Prostate gland (tissue), 2 donors: ENCODE measurements at regions not wholly inside any gene's neighbourhood (a gene's known extent, or its start where the extent isn't known, plus 50 kb on each side); places are given as distances from the start of the nearest gene placed in this dataset.

ENCODE experiments used
- POLR2A ChIP-seq: fragments of 450-650 bp; IDR thresholded peaks from one replicate; pipeline ENCODE4 v1.6.1; 2016; ENCODE audit warnings: antibody characterized with exemption, mild to moderate bottlenecking
- TF ChIP-seq, protein P1 (sequence below), 4 experiments: fragments of 200-600 bp in 2 of 4; fragments of 450-650 bp in 2 of 4; sonication (generic) in 2 of 4; IDR thresholded peaks; 1 replicate in 3 of 4; 2 replicates in 1 of 4; pipeline ENCODE4 v1.5.1; 2016 to 2019; ENCODE audit warnings: antibody characterized with exemption in 4 of 4, mild to moderate bottlenecking in 2 of 4, moderate library complexity in 2 of 4

DNA sequence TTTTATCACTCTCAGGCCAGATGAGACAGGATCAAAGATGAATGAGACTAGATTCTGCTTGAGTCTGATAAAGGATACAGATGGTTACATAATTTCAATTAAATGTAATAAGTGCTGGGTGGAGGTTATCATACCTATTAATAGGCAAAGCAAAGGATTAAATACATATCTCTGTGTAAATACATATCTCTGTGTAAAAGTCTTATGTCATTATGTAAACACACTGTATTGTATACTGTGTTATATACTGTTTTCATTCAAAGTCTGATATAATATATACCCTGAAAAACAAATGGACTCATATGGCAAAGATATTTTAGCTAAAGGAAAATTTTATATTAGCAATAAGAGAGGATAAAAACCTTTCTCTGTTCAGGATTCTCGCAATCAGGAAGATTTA is 605.8 kb upstream of the PTGER4 start:
- TF ChIP-seq, protein P1, sequence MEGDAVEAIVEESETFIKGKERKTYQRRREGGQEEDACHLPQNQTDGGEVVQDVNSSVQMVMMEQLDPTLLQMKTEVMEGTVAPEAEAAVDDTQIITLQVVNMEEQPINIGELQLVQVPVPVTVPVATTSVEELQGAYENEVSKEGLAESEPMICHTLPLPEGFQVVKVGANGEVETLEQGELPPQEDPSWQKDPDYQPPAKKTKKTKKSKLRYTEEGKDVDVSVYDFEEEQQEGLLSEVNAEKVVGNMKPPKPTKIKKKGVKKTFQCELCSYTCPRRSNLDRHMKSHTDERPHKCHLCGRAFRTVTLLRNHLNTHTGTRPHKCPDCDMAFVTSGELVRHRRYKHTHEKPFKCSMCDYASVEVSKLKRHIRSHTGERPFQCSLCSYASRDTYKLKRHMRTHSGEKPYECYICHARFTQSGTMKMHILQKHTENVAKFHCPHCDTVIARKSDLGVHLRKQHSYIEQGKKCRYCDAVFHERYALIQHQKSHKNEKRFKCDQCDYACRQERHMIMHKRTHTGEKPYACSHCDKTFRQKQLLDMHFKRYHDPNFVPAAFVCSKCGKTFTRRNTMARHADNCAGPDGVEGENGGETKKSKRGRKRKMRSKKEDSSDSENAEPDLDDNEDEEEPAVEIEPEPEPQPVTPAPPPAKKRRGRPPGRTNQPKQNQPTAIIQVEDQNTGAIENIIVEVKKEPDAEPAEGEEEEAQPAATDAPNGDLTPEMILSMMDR (IDR thresholded peaks at IDR 0.05): no peak
- no peak for TF ChIP-seq POLR2A
